GM12873 (cell line): ENCODE measurements at regions not wholly inside any gene's neighbourhood (a gene's known extent, or its start where the extent isn't known, plus 50 kb on each side); places are given as distances from the start of the nearest gene placed in this dataset.

Source experiments
- TF ChIP-seq, protein P1 (sequence below): IDR thresholded peaks from 2 replicates; pipeline ENCODE4 v1.5.1; 2012; ENCODE audit warnings: low read depth, mild to moderate bottlenecking, moderate library complexity, low read length, control low read depth; ENCODE audit not compliant: insufficient read depth; ENCODE audit errors: missing control alignments

DNA sequence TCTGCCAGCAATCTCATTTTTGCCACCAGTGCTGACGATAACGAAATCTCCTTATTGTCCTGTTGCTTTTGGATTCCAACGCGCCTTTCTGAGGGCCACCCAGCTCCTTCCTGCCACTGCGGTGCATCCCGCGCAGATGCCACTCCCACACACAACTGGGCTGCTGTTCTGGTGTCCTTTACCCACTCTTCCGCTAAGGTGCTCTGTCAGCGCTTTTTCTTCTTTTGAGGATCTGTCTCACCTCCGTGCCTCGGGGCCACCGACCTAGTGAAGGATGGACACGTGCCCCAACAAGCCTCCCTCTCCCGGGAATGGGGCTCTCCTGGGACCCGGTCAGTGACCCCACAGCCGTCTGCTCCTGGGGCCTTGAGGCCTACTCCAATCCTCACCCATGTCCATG is 314.3 kb upstream of the COBL start:
- TF ChIP-seq, protein P1, sequence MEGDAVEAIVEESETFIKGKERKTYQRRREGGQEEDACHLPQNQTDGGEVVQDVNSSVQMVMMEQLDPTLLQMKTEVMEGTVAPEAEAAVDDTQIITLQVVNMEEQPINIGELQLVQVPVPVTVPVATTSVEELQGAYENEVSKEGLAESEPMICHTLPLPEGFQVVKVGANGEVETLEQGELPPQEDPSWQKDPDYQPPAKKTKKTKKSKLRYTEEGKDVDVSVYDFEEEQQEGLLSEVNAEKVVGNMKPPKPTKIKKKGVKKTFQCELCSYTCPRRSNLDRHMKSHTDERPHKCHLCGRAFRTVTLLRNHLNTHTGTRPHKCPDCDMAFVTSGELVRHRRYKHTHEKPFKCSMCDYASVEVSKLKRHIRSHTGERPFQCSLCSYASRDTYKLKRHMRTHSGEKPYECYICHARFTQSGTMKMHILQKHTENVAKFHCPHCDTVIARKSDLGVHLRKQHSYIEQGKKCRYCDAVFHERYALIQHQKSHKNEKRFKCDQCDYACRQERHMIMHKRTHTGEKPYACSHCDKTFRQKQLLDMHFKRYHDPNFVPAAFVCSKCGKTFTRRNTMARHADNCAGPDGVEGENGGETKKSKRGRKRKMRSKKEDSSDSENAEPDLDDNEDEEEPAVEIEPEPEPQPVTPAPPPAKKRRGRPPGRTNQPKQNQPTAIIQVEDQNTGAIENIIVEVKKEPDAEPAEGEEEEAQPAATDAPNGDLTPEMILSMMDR: no peak

DNA sequence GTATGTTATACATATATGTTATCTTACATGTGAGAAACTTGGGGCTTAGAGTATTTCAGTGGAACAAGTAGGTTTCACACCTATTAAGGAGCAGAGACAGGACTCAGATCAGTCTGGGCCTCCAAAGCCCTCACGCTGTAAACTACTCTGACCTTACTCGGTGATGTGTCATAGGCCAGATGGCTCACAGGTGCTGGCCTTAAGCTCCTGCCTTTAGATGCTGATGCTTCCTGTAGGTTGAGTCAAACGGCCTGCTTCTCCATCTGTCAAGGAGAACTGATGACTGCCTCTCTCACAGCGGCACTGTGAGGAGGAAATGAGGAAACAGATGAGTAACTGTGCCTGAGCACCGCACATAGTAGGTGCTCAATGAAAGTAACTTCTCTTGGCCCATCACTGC is 312.6 kb upstream of the COBL start:
- TF ChIP-seq, protein P1: no peak

- TF ChIP-seq, protein P1: no peak
These were observed 305.3 kb upstream of the COBL start for GRCh38 chr7:51621956-51622355.

DNA sequence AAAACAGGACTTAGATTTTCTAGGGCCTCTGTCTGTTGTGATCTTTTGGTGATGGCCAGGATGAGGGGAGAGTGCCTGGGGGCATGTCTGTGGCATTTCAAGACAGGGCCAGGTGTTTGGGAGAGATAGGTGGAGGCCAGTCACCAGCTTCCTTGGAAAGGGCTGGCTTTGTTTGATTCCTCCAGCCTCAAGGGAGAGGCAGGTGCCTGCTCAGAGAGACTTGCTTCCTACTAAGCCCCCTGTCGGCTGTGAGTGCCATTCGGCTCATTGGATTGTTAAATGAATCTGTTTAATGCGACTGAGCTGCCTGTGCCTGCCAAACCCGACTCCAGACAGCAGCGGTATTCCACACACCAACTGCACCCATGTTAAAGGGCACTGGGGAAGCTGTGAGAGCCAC is 304.1 kb upstream of the COBL start:
- TF ChIP-seq, protein P1: no peak

- TF ChIP-seq, protein P1: no peak
These were observed 303.3 kb upstream of the COBL start for GRCh38 chr7:51619880-51620279.

DNA sequence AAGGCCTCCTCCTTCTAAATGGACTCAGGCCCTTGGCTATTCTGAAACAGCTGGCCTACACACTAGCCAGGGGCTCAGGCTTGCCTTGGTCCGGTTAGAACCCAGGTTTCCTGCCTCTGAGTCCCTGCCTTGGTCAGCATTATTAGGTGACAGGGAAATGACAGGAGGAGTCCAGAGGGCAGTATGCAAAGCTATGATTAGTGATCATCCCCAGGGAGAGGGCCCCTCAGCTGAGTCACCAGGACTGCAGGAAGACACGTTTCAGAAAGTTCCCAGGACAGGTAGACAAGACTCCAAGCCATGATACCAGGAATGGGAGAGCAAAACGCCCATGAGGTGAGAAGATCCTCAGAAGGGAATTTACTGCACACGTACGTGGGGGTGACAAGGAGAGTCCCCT is 301.1 kb upstream of the COBL start:
- TF ChIP-seq, protein P1: no peak

DNA sequence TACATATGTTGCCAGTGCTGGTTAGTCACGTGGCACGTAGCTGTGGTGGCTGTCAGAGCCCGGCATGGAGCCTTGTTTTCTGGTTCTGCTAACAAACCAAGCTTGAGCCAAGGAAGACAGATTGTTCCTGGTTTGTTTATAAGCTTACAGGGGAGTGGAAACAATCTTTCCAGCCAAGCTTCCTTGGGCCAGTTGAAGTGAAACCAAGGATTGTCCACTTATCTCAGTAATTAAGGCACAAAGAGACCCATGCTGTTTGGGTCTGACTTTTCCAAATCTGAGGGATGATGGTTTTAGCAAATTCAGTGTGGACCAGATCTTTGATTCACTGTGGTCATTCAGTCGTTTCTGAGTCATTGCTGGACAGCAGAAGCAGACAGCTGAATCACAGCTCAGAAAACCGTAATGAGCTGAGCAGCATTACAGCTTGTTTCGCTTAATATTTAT is 297.3 kb upstream of the COBL start:
- TF ChIP-seq, protein P1: no peak

DNA sequence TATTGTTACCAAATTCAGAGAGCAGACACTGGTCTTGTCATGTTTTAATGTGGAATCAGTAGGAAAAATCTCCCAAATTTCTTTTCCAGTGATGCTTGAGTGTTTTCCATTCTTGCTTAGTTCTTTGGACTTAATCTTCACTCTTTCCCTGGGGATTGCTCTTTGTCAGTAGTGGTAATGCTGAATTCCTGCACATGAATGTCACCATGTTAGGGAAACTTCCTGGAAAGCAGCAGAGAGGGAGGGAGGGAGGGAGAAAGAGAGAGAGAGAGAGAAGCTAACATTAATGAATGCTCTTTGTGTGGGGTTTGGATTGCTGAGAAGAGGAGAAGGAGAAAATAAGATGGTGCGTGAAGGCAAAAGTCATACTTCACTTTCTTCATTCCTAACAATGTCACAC is 295.3 kb upstream of the COBL start:
- TF ChIP-seq, protein P1: no peak
